ENCODE measurements at regions not wholly inside any gene's neighbourhood (a gene's known extent, or its start where the extent isn't known, plus 50 kb on each side); places are given as distances from the start of the nearest gene placed in this dataset.

DNA sequence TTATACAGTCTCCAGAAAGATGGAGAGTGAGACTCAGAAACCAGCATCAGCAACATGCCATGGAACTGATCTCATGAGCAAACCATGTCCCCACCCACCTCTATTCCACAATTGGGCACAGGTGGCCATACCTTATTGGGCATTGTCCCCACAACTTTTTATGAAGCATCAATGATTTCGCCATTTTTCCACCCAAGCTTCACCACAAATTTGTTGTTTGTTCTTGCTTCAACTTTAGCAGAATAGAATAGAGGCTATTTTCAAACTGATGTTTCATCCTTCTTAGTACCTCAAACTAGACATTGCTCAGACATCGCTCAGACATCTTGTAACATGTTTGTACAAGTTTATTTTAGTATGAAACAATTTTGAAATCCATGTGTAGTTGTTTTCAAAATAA is 112.5 kb upstream of the TMTC2 start:
- TF ChIP-seq BHLHE40 (IDR thresholded peaks at IDR 0.05; ENCODE audit: borderline replicate concordance) (no peak), LEF1 (IDR thresholded peaks at IDR 0.05; ENCODE audit: borderline replicate concordance) (no peak), PKNOX1 (IDR thresholded peaks at IDR 0.05) (no peak), FOXA1 (IDR thresholded peaks at IDR 0.05) (no peak), ARNT (IDR thresholded peaks at IDR 0.05) (no peak), SP1 (IDR thresholded peaks at IDR 0.05) (no peak), SUZ12 (IDR thresholded peaks at IDR 0.05) (no peak), TARDBP (IDR thresholded peaks at IDR 0.05) (no peak), ELF4 (IDR thresholded peaks at IDR 0.05) (no peak), FOXK2 (IDR thresholded peaks at IDR 0.05) (no peak)
